Activated CD4-positive, alpha-beta T cell treated with anti-CD3 and anti-CD28 coated beads, Interleukin-2, amount 50 U/mL, for 48 hours (primary cell): ENCODE measurements at regions not wholly inside any gene's neighbourhood (a gene's known extent, or its start where the extent isn't known, plus 50 kb on each side); places are given as distances from the start of the nearest gene placed in this dataset.

Experiments
- DNase-seq, 2 experiments: peaks; one replicate each; pipeline ENCODE4 v3.0.0-alpha.2; 2020

- DNase-seq = no peak
Observed at GRCh38 chr3:137061186-137061585, 103.4 kb downstream of the IL20RB start.

GRCh38 chr3:137062250-137062649 lies 104.5 kb downstream of the IL20RB start:
- DNase-seq = no peak

GRCh38 chr3:137065381-137065780 lies 107.6 kb downstream of the IL20RB start:
- no peak for DNase-seq

DNA sequence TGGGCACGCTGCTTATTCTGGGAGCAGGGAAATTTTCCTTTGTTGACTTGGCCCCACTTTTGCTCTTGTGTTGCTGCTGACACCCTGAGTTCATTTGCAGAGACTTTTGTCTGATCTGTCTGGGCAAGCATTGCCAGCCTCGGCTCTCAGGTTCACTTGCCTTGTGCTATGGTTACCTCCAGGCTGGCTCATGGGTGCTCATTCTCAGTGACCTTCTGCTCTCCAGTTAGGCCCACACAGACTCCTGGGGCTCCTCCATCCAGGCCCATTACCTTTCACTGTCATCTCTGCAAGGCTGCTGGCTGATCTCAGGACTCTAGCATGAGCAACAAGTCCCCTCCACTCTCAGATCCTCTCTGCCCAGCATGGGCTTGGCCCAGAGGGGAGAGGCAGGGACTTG lies 108.3 kb downstream of the IL20RB start:
- no peak for DNase-seq

- DNase-seq = no peak
Observed at GRCh38 chr3:137071104-137071503, 113.3 kb downstream of the IL20RB start.

- no peak for DNase-seq
Observed at GRCh38 chr3:137075020-137075419, 117.2 kb downstream of the IL20RB start.

- DNase-seq = no peak
Observed at GRCh38 chr3:137078040-137078439, 120.3 kb downstream of the IL20RB start.

- no peak for DNase-seq
Observed at GRCh38 chr3:137079571-137079970, 121.8 kb downstream of the IL20RB start.

DNA sequence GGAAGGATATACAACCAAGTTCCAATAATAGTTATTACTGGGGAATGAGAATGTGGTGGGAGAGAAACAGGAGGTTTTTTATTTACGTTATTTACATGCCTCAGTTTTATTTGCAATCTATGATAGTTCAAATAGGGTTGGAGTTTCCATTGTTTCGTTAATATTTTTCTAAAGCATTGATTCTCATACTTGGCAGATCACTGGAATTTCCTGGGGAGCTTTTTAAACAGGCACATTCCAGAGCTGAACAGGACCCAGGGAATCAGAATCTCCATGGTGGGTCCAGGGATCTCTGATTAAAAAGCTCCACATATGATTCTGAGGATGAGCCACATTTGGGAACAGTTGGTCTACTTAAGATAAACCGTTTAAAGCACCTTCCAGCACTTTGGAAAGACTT lies 123.9 kb downstream of the IL20RB start:
- no peak for DNase-seq

- DNase-seq = no peak
Observed at GRCh38 chr3:137082763-137083162, 125.0 kb downstream of the IL20RB start.

GRCh38 chr3:137083332-137083731 lies 125.5 kb downstream of the IL20RB start:
- no peak for DNase-seq

DNA sequence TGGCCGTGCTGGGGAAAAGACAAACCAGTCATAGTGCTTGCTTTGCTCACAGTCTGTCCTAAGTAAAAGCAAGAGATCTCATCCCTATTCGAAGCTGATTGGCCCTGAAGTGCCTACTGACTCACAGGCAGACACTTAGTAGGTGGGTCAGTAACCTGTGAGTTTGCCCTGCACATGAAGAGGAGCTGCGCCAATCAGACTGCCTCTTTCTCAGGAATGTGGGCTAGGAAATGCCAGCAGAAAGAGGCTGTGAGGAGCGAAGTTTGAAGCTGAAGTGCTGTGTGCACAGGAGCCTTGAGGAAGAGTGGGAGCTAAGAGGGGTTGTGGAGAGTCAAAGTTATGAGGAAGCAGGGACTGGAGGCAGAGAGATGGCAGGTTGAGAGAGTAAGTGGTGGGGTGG lies 126.8 kb downstream of the IL20RB start:
- DNase-seq = no peak

- DNase-seq = no peak
Observed at GRCh38 chr3:137097386-137097785, 139.6 kb downstream of the IL20RB start.

DNA sequence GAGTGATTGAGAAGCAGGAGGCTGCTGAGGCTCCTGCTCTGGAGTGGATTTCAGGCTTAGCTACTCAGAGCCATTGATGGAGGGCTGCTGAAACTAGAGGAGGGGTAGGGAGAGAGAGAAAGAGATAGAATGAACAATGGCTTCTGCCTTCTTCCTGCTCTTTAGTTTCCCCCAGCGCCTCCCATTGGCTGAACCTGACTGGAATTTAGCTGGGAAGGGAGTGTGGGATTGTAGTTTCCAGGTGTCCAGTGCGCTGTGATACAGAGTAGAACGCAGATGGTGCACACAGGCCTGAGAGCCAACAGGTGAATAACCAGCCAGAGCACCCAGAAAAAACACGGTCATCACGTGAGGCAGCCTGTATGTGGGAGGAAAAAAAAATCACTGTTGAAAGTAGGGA lies 140.1 kb downstream of the IL20RB start:
- no peak for DNase-seq

GRCh38 chr3:137099364-137100219 lies 141.8 kb downstream of the IL20RB start:
- no peak for DNase-seq

- no peak for DNase-seq
Observed at GRCh38 chr3:137100326-137100725, 142.5 kb downstream of the IL20RB start.

- DNase-seq = no peak
Observed at GRCh38 chr3:137103739-137104138, 146.0 kb downstream of the IL20RB start.

- DNase-seq = no peak
Observed at GRCh38 chr3:137105277-137105977, 147.6 kb downstream of the IL20RB start.

GRCh38 chr3:137106612-137107240 lies 148.9 kb downstream of the IL20RB start:
- no peak for DNase-seq

GRCh38 chr3:137108699-137109440 lies 151.1 kb downstream of the IL20RB start:
- no peak for DNase-seq

DNA sequence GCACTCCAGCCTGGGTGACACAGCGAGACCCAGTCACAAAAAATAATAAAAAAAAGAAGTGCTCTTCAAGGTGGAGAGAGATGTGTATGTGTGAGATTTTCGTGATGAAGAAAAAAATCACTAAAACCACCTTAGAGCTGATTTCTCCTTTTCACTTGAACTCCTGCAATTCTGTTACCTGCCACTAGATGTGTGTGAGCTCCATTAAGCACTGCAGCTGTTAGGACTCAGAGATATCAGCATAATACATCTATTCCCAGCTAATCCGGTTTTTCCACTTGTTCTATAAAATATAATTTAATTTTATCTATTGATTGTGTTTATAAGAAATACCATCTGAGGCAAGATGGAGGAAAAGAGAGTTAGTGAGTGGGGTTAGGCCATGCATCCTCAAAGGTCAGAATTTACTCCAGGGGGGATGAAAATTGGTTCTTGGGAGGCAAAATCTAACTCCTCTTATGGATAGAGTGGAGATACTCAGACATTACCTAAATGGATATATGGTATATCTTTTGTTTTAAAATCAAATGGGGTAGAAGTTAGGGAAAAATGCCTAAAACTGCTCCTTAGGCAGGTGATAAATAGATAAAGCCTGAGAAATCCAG lies 152.7 kb downstream of the IL20RB start:
- DNase-seq = no peak

DNA sequence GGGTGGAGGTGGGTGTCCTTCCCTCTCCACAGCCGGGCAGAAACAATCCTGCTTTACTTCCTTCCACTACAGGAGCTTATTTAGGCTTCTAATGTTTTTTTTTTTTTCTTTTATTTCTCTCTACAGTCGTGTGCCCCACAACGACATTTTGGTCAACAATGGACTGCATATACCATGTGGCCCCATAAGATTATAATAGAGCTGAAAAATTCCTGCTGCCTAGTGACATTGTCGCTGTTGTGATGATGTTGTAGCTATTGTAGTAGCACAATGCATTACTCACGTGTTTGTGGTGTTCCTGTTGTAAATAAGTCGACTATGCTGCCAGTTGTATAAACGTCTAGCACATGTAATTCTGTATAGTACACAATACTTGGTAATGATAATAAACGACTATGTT lies 153.7 kb downstream of the IL20RB start:
- no peak for DNase-seq

DNA sequence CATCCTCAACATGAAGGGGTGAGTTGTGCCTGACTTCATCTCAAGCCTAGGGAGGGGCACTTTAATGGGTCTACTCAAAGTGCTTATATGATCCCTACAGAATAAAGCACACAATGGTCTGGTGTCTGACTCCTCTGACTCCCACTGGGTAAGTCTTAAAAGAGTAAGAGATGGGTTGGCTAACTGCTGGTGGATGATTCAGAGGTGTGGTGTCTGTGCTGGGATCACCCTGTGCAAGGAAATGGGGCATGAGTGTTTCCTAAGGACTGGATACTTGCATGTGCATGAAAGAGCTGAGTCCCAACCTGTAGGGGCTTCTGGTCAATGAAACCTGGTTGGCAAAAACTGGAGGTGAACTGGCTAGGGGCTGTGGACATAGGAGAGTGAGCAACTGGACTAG lies 158.8 kb downstream of the IL20RB start:
- no peak for DNase-seq
